Tibial artery (tissue), 4 donors: ENCODE measurements at regions not wholly inside any gene's neighbourhood (a gene's known extent, or its start where the extent isn't known, plus 50 kb on each side); places are given as distances from the start of the nearest gene placed in this dataset.

Source experiments
- DNase-seq, 2 donors: peaks; one replicate each; pipeline ENCODE4 v3.0.0-alpha.2; 2019
- H3K27ac ChIP-seq, 2 donors: fragments of 200-600 bp; sonication (generic) in 1 of 2; 1 replicate in 1 of 2; 2 replicates in 1 of 2; pipeline ENCODE4 v1.5.1; 2018 to 2019; ENCODE audit warnings: mild to moderate bottlenecking in 1 of 2
- H3K27me3 ChIP-seq, 2 donors: fragments of 200-600 bp; sonication (generic) in 1 of 2; one replicate each; pipeline versions ENCODE4 v1.5.1 to v1.6.0; 2016 to 2019
- H3K36me3 ChIP-seq, 3 donors: fragments of 200-600 bp; sonication (generic) in 2 of 3; one replicate each; pipeline ENCODE4 v1.5.1; 2016 to 2019; ENCODE audit warnings: mild to moderate bottlenecking in 2 of 3
- H3K4me1 ChIP-seq, 4 donors: fragments of 200-600 bp; sonication (generic) in 2 of 4; 1 replicate in 3 of 4; 2 replicates in 1 of 4; pipeline ENCODE4 v1.5.1; 2016 to 2019
- H3K4me3 ChIP-seq, 2 donors: fragments of 200-600 bp; sonication (generic) in 1 of 2; 1 replicate in 1 of 2; 2 replicates in 1 of 2; pipeline ENCODE4 v1.5.1; 2018 to 2019; ENCODE audit warnings: mild to moderate bottlenecking in 2 of 2
- H3K9me3 ChIP-seq, 3 donors: fragments of 200-600 bp; sonication (generic) in 1 of 3; one replicate each; pipeline ENCODE4 v1.5.1; 2016 to 2019
- CTCF ChIP-seq, 2 experiments: fragments of 200-600 bp in 1 of 2; fragments of 450-650 bp in 1 of 2; IDR thresholded peaks; one replicate each; pipeline ENCODE4 v1.5.1; 2017 to 2019; ENCODE audit warnings: antibody characterized with exemption in 2 of 2, mild to moderate bottlenecking in 1 of 2, moderate library complexity in 1 of 2
- intact Hi-C: fragments of 100-400 bp; cut with DNase I; formaldehyde crosslinking; loops from one replicate; pipeline ENCODE4 v1.15.0; 2023; ENCODE audit warnings: low total_unique reads

- no peak overlapping the region for H3K27ac ChIP-seq
- no peaks in the 10 kb centered on the region for H3K27me3 ChIP-seq
- peaks cover 0 to 6% (median 0%) of the 10 kb centered on the region in 4 donors for H3K4me1 ChIP-seq
- no peaks in the 10 kb centered on the region for H3K36me3 ChIP-seq
- H3K4me3 ChIP-seq = no peak overlapping the region
- intact Hi-C loops = no loop called here
- no peaks in the 10 kb centered on the region for H3K9me3 ChIP-seq
- DNase-seq = no peak
- TF ChIP-seq CTCF (IDR thresholded peaks at IDR 0.05) = no peak
These were observed 121.8 kb downstream of the KCNA5 start for GRCh38 chr12:5165296-5165970.

GRCh38 chr12:5166976-5167375 lies 123.3 kb downstream of the KCNA5 start:
- Histone ChIP-seq H3K27ac (no peak overlapping the region), H3K4me3 (no peak overlapping the region), H3K27me3 (no peaks in the 10 kb centered on the region), H3K4me1 (peaks cover 0 to 22% (median 9%) of the 10 kb centered on the region in 4 donors), H3K36me3 (no peaks in the 10 kb centered on the region), H3K9me3 (no peaks in the 10 kb centered on the region)
- TF ChIP-seq CTCF (IDR thresholded peaks at IDR 0.05) = no peak
- DNase-seq = no peak
- intact Hi-C loops = no loop called here

GRCh38 chr12:5168148-5168547 lies 124.5 kb downstream of the KCNA5 start:
- Histone ChIP-seq H3K4me1 (peaks cover 0 to 31% (median 16%) of the 10 kb centered on the region in 4 donors), H3K27me3 (no peaks in the 10 kb centered on the region), H3K36me3 (no peaks in the 10 kb centered on the region), H3K4me3 (no peak overlapping the region), H3K9me3 (no peaks in the 10 kb centered on the region), H3K27ac (no peak overlapping the region)
- no peak for DNase-seq
- intact Hi-C loops = no loop called here
- TF ChIP-seq CTCF (IDR thresholded peaks at IDR 0.05) = no peak

- H3K36me3 ChIP-seq = no peaks in the 10 kb centered on the region
- no peak for DNase-seq
- TF ChIP-seq CTCF (IDR thresholded peaks at IDR 0.05) = no peak
- H3K4me3 ChIP-seq = no peak overlapping the region
- intact Hi-C loops = loop anchor here (5.0 kb wide), 1 partner anchor 271 kb away; no protein-coding TSS in a partner anchor
- H3K4me1 ChIP-seq = peaks cover 0 to 42% (median 22%) of the 10 kb centered on the region in 4 donors
- no peaks in the 10 kb centered on the region for H3K9me3 ChIP-seq
- peak overlapping the region; percentile 51 to 55 for H3K27ac ChIP-seq
- no peaks in the 10 kb centered on the region for H3K27me3 ChIP-seq
These were observed 127.2 kb downstream of the KCNA5 start for GRCh38 chr12:5170844-5171243.

GRCh38 chr12:5171701-5172100 lies 128.0 kb downstream of the KCNA5 start:
- Histone ChIP-seq H3K27ac (peak overlapping the region in 1 of 2 donors; percentile 55), H3K27me3 (no peaks in the 10 kb centered on the region), H3K9me3 (no peaks in the 10 kb centered on the region), H3K4me3 (no peak overlapping the region), H3K4me1 (peaks cover 0 to 42% (median 22%) of the 10 kb centered on the region in 4 donors), H3K36me3 (no peaks in the 10 kb centered on the region)
- intact Hi-C loops = loop anchor here (5.0 kb wide), 1 partner anchor 271 kb away; no protein-coding TSS in a partner anchor
- no peak for DNase-seq
- TF ChIP-seq CTCF (IDR thresholded peaks at IDR 0.05) = peak; percentile 48 to 53
